GM18499 (cell line): ENCODE measurements at regions not wholly inside any gene's neighbourhood (a gene's known extent, or its start where the extent isn't known, plus 50 kb on each side); places are given as distances from the start of the nearest gene placed in this dataset.

Experiments
- ATAC-seq: cut with Tn5 transposase; IDR thresholded peaks from one replicate; pipeline ENCODE4 v1.9.1; 2021; ENCODE audit warnings: moderate number of reproducible peaks; ENCODE audit not compliant: insufficient read depth, unreplicated experiment

- no peak for ATAC-seq
These were observed 411.5 kb downstream of the NFIB start for GRCh38 chr9:13902286-13903066.

- no peak for ATAC-seq
These were observed 412.8 kb downstream of the NFIB start for GRCh38 chr9:13901176-13901575.

GRCh38 chr9:13900449-13900848, 413.5 kb downstream of the NFIB start:
- ATAC-seq, result no peak

GRCh38 chr9:13899924-13900323, 414.0 kb downstream of the NFIB start:
- no peak for ATAC-seq

GRCh38 chr9:13898957-13899356, 415.0 kb downstream of the NFIB start:
- no peak for ATAC-seq

GRCh38 chr9:13896922-13897835, 416.8 kb downstream of the NFIB start:
- no peak for ATAC-seq

GRCh38 chr9:13896047-13896446, 417.9 kb downstream of the NFIB start:
- ATAC-seq, result no peak

GRCh38 chr9:13885258-13885657, 428.7 kb downstream of the NFIB start:
- ATAC-seq, result no peak

- no peak for ATAC-seq
These were observed 434.0 kb downstream of the NFIB start for GRCh38 chr9:13879981-13880380.

- ATAC-seq, result no peak
These were observed 434.9 kb downstream of the NFIB start for GRCh38 chr9:13879011-13879410.

GRCh38 chr9:13878241-13878711, 435.7 kb downstream of the NFIB start:
- ATAC-seq, result no peak

GRCh38 chr9:13876741-13877140, 437.2 kb downstream of the NFIB start:
- ATAC-seq, result no peak

GRCh38 chr9:13873203-13873602, 440.7 kb downstream of the NFIB start:
- no peak for ATAC-seq

- ATAC-seq, result no peak
These were observed 445.6 kb downstream of the NFIB start for GRCh38 chr9:13868336-13868735.

GRCh38 chr9:13865869-13866268, 448.1 kb downstream of the NFIB start:
- ATAC-seq, result no peak

- no peak for ATAC-seq
These were observed 450.8 kb downstream of the NFIB start for GRCh38 chr9:13863112-13863511.

GRCh38 chr9:13862654-13863053, 451.3 kb downstream of the NFIB start:
- no peak for ATAC-seq

GRCh38 chr9:13860946-13861640, 452.8 kb downstream of the NFIB start:
- no peak for ATAC-seq

- no peak for ATAC-seq
These were observed 453.9 kb downstream of the NFIB start for GRCh38 chr9:13860019-13860418.

GRCh38 chr9:13857521-13857920, 456.4 kb downstream of the NFIB start:
- ATAC-seq, result no peak

- ATAC-seq, result no peak
These were observed 466.7 kb downstream of the NFIB start for GRCh38 chr9:13847270-13847669.
